ENCODE measurements at regions not wholly inside any gene's neighbourhood (a gene's known extent, or its start where the extent isn't known, plus 50 kb on each side); places are given as distances from the start of the nearest gene placed in this dataset.

DNA sequence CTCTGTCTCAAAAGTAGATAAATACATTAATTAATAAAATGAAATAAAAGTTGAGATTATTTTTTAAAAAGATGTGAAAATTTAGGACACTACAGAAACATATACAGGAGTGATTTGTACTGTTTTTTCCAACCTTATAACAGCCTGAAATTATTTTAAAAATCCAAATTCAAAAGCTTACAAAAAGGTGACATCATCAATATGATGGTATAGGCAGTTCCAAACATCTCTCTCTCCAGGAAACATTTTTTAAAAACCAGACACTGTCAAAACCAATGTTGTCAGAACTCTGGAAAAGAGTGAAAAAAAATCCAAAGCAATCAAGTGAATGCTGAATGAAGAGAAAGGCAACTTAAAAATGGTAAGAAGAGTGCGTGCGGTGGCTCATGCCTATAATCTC, 76.7 kb downstream of the HHEX start:
- Histone ChIP-seq H3K9me3 (no peaks in the 10 kb centered on the region), H3K27me3 (no peaks in the 10 kb centered on the region), H3K4me1 (no peaks in the 10 kb centered on the region), H3K4me3 (no peak overlapping the region), H3K36me3 (replicated peaks in 1 of 2; ENCODE audit: insufficient read depth in 1 of 2, low read depth in 2 of 2) (no peaks in the 10 kb centered on the region), H3K27ac (no peak overlapping the region)
- DNase-seq (no peak), ATAC-seq (no peak)
- 97 to 100% methylated on average over 2 of the region's 2 CpGs for WGBS, 2 donors
- intact Hi-C loops (cut with DNase I), result no loop called here
- TF ChIP-seq POLR2A (IDR thresholded peaks at IDR 0.05), result no peak
- TF ChIP-seq, protein P1, sequence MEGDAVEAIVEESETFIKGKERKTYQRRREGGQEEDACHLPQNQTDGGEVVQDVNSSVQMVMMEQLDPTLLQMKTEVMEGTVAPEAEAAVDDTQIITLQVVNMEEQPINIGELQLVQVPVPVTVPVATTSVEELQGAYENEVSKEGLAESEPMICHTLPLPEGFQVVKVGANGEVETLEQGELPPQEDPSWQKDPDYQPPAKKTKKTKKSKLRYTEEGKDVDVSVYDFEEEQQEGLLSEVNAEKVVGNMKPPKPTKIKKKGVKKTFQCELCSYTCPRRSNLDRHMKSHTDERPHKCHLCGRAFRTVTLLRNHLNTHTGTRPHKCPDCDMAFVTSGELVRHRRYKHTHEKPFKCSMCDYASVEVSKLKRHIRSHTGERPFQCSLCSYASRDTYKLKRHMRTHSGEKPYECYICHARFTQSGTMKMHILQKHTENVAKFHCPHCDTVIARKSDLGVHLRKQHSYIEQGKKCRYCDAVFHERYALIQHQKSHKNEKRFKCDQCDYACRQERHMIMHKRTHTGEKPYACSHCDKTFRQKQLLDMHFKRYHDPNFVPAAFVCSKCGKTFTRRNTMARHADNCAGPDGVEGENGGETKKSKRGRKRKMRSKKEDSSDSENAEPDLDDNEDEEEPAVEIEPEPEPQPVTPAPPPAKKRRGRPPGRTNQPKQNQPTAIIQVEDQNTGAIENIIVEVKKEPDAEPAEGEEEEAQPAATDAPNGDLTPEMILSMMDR (IDR thresholded peaks at IDR 0.05), result no peak

DNA sequence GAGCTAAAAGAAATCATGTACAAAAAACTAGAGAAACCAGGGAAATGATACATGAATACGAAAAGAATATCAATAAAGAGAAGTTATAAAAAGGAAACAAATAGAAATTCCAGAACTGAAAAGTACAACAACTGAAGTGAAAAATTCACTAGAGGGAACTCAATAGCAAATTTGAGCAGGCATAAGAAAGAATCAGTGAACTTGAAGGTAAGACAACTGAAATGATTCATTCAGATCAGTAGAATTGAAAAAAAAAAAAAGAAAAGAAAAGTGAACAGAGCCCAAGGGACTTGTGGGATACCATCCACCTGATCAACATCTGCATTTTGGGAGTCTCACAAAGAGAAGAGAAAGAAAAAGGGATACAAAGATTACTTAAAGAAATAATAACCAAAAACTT, 78.3 kb downstream of the HHEX start:
- no peaks in the 10 kb centered on the region for H3K27me3 ChIP-seq
- TF ChIP-seq, protein P1 (IDR thresholded peaks at IDR 0.05), result no peak
- TF ChIP-seq POLR2A (IDR thresholded peaks at IDR 0.05), result no peak
- H3K4me3 ChIP-seq, result no peak overlapping the region
- H3K4me1 ChIP-seq, result no peaks in the 10 kb centered on the region
- H3K9me3 ChIP-seq, result no peaks in the 10 kb centered on the region
- WGBS, 2 donors, result 69 to 79% methylated on average over 1 of the region's 1 CpG
- DNase-seq (no peak), ATAC-seq (no peak)
- H3K36me3 ChIP-seq (replicated peaks in 1 of 2; ENCODE audit: insufficient read depth in 1 of 2, low read depth in 2 of 2), result no peaks in the 10 kb centered on the region
- no peak overlapping the region for H3K27ac ChIP-seq
- intact Hi-C loops (cut with DNase I), result no loop called here

DNA sequence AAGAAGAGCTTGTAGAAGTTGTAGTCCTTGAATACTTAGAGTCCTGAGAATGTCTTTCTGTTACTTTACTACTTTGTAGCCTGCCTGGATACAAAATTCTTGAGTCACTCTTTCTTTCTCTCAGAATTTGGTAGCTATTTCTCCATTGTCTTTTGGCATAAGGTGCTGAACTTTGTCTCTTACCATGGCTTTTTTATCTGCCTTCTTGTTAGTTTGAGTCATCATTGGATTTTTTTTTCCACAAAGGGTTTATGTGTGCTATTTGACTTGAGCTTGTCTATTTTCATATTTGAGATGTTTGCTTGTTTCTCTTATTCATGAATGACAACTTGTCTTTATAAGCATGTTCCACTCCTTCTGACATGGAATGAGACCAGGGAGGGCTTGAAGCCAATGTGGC, 74.5 kb upstream of the EXOC6 start:
- Histone ChIP-seq H3K9me3 (no peaks in the 10 kb centered on the region), H3K36me3 (replicated peaks in 1 of 2; ENCODE audit: insufficient read depth in 1 of 2, low read depth in 2 of 2) (no peaks in the 10 kb centered on the region), H3K27me3 (no peaks in the 10 kb centered on the region), H3K4me1 (no peaks in the 10 kb centered on the region), H3K4me3 (no peak overlapping the region), H3K27ac (no peak overlapping the region)
- TF ChIP-seq POLR2A (IDR thresholded peaks at IDR 0.05), result no peak
- TF ChIP-seq, protein P1 (IDR thresholded peaks at IDR 0.05), result no peak
- intact Hi-C loops (cut with DNase I), result no loop called here
- DNase-seq, result no peak
- no peak for ATAC-seq

DNA sequence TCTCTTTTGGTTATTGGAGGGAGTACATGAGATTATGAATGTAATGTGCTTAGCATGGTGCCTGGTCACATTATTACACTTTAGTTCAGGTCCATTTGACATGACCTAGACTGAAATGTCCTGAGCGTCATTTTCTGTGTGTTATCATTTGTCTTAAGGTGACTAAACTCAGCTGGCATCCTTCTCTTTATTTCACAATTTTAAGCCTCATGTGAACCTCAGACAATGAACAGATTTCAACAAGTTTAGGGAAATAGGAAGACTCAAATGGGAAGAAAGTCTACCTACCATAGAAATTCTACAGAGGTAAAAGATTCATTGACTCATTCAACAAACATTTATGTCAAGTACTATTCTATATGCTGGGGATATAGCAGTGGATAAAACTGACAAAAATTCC, 70.2 kb upstream of the EXOC6 start:
- no peaks in the 10 kb centered on the region for H3K36me3 ChIP-seq (replicated peaks in 1 of 2; ENCODE audit: insufficient read depth in 1 of 2, low read depth in 2 of 2)
- no peaks in the 10 kb centered on the region for H3K9me3 ChIP-seq
- no peaks in the 10 kb centered on the region for H3K4me1 ChIP-seq
- DNase-seq (no peak), ATAC-seq (no peak)
- 87 to 96% methylated on average over 1 of the region's 1 CpG for WGBS, 2 donors
- intact Hi-C loops (cut with DNase I), result no loop called here
- no peak for TF ChIP-seq POLR2A (IDR thresholded peaks at IDR 0.05)
- TF ChIP-seq, protein P1 (IDR thresholded peaks at IDR 0.05), result no peak
- H3K4me3 ChIP-seq, result no peak overlapping the region
- no peaks in the 10 kb centered on the region for H3K27me3 ChIP-seq
- H3K27ac ChIP-seq, result no peak overlapping the region

DNA sequence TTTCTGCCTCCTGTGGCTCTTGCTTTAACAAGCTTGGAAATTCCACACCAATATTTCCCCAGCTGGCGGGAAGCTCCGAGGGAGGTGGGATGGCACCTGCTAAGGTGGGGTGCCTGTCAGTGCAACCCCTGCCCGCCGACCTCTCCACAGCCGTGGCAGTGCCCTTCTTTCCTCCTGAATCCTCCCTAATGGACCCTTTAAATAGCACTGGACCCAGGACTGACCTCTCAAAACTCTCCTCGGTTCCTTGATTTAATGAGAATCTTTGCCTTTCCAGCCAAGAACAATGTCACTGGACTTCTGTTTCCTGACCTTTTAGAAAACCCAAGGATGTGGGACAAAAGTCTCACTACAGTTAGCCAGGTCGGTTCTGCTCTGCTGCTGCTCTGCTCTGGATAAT, 63.2 kb upstream of the EXOC6 start:
- intact Hi-C loops (cut with DNase I), result no loop called here
- no peaks in the 10 kb centered on the region for H3K27me3 ChIP-seq
- TF ChIP-seq POLR2A (IDR thresholded peaks at IDR 0.05), result no peak
- TF ChIP-seq, protein P1 (IDR thresholded peaks at IDR 0.05), result no peak
- ATAC-seq (no peak), DNase-seq (no peak)
- no peak overlapping the region for H3K27ac ChIP-seq
- no peaks in the 10 kb centered on the region for H3K36me3 ChIP-seq (replicated peaks in 1 of 2; ENCODE audit: insufficient read depth in 1 of 2, low read depth in 2 of 2)
- no peak overlapping the region for H3K4me3 ChIP-seq
- H3K4me1 ChIP-seq, result no peaks in the 10 kb centered on the region
- no peaks in the 10 kb centered on the region for H3K9me3 ChIP-seq
- 56 to 63% methylated on average over 7 of the region's 7 CpGs for WGBS, 2 donors

All from body of pancreas (tissue), 4 donors.